ENCODE measurements at regions not wholly inside any gene's neighbourhood (a gene's known extent, or its start where the extent isn't known, plus 50 kb on each side); places are given as distances from the start of the nearest gene placed in this dataset.

DNA sequence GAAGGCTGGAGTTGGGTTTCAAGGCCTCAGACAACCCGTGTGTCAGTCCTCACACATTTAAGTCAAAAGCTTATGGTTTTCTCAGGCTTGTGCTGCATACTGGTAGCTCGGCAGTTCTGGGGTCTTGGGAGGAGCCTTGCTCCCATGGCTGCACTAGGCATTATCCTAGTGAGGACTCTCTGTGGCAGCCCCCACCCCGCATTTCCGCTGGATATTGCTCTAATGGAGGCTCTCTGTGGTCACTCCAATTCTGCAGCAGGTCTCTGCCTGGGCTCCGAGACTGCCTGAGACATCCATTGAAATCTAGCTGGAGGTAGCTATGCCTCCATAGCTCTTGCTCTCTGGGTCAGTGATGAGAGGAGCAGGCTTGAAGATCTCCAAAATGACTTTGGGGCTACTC lies 311.5 kb upstream of the PTGER4 start:
- H3K36me3 ChIP-seq (ENCODE audit: control insufficient read depth, insufficient read depth, low read length): no peaks in the 10 kb centered on the region
- TF ChIP-seq, protein P1, sequence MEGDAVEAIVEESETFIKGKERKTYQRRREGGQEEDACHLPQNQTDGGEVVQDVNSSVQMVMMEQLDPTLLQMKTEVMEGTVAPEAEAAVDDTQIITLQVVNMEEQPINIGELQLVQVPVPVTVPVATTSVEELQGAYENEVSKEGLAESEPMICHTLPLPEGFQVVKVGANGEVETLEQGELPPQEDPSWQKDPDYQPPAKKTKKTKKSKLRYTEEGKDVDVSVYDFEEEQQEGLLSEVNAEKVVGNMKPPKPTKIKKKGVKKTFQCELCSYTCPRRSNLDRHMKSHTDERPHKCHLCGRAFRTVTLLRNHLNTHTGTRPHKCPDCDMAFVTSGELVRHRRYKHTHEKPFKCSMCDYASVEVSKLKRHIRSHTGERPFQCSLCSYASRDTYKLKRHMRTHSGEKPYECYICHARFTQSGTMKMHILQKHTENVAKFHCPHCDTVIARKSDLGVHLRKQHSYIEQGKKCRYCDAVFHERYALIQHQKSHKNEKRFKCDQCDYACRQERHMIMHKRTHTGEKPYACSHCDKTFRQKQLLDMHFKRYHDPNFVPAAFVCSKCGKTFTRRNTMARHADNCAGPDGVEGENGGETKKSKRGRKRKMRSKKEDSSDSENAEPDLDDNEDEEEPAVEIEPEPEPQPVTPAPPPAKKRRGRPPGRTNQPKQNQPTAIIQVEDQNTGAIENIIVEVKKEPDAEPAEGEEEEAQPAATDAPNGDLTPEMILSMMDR (IDR thresholded peaks at IDR 0.05; ENCODE audit: insufficient read depth, low read length, poor library complexity, severe bottlenecking): no peak
- no peak for DNase-seq (ENCODE audit: low read depth)
- H3K27me3 ChIP-seq (ENCODE audit: control insufficient read depth, insufficient read depth, low read length): no peaks in the 10 kb centered on the region
- H3K4me3 ChIP-seq (ENCODE audit: low read depth, low read length): no peak overlapping the region

DNA sequence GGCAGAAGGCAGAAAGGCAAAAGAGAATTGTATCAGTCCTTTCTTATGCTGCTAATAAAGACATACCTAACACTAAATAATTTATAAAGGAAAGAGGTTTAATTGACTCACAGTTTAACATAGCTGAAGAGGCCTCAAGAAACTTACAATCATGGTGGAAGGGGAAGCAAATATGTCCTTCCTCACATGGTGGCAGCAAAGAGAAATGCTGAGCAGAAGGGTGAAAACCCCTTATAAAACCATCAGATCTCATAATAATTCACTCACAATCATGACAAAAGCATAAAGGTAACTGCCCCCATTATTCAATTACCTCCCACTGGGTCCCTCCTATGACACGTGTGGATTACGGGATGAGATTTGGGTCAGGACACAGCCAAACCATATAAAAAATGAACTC lies 312.5 kb upstream of the PTGER4 start:
- TF ChIP-seq, protein P1 (IDR thresholded peaks at IDR 0.05; ENCODE audit: insufficient read depth, low read length, poor library complexity, severe bottlenecking): peak; percentile 11
- Histone ChIP-seq H3K36me3 (ENCODE audit: control insufficient read depth, insufficient read depth, low read length) (no peaks in the 10 kb centered on the region), H3K27me3 (ENCODE audit: control insufficient read depth, insufficient read depth, low read length) (no peaks in the 10 kb centered on the region), H3K4me3 (ENCODE audit: low read depth, low read length) (no peak overlapping the region)
- DNase-seq (ENCODE audit: low read depth): no peak

DNA sequence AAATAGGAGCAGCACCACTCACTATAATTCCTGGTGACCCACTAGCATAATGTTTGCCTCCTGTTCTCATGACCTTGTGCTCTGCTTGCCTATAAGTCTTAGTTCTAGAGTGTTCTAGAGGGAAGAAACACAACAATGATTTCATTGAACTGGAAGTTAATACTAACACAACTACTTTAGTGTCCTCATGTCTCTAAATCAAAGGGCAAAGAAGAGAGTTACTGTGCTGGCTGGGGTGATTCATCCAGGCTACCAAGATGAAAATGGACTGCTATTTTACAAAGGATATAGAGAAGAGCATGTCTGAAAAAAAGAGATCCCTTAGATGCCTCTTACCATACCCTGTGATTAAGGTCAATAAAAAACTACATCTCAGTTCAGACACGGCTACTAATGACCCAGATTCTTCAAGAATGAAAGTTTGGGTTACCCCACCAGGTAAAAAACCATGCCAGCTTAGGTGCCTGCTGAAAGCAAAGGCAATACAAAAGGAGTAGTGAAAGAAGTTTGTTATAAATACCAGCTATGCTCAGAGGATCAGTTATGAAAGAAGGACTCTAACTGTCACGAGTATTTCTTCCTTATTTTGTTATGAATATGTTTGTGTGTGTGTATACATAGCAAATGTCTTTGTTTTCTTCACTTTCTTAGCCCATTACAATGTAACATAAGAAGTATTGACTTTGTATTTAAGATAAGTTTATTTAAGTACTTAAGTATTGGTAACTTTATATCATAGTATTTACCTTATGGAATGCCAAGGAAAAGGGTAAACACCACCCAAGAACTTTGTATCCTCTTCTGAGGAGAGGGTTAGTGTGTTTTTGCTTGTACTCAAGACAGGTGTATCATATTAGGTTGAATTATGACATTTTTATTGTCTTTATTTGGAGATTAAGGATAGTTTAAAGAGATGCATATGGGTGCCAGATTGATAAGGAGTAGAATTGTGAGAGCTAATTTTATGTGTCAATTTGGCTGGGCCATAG lies 314.1 kb upstream of the PTGER4 start:
- Histone ChIP-seq H3K27me3 (ENCODE audit: control insufficient read depth, insufficient read depth, low read length) (no peaks in the 10 kb centered on the region), H3K4me3 (ENCODE audit: low read depth, low read length) (no peak overlapping the region), H3K36me3 (ENCODE audit: control insufficient read depth, insufficient read depth, low read length) (no peaks in the 10 kb centered on the region)
- TF ChIP-seq, protein P1 (IDR thresholded peaks at IDR 0.05; ENCODE audit: insufficient read depth, low read length, poor library complexity, severe bottlenecking): no peak
- no peak for DNase-seq (ENCODE audit: low read depth)

DNA sequence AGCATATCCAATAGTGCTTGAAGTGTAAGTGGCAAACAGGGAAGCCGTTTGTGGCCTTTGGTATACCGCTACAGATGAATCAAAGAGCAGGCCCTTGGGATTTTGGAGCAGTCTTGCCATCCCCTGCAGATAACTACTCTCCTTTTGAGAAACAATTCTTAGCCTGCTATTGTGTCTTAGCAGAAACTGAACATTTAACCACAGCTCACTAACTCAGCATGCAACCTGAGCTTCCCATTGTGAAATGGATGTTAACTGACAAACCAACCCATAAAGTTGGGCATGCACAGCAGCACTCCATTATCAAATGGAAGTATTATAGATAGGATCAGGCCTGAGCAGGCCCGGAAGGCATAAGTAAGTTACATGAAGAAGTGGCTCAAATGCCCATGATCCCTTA lies 315.3 kb upstream of the PTGER4 start:
- Histone ChIP-seq H3K27me3 (ENCODE audit: control insufficient read depth, insufficient read depth, low read length) (no peaks in the 10 kb centered on the region), H3K36me3 (ENCODE audit: control insufficient read depth, insufficient read depth, low read length) (no peaks in the 10 kb centered on the region), H3K4me3 (ENCODE audit: low read depth, low read length) (no peak overlapping the region)
- TF ChIP-seq, protein P1 (IDR thresholded peaks at IDR 0.05; ENCODE audit: insufficient read depth, low read length, poor library complexity, severe bottlenecking): no peak
- no peak for DNase-seq (ENCODE audit: low read depth)

DNA sequence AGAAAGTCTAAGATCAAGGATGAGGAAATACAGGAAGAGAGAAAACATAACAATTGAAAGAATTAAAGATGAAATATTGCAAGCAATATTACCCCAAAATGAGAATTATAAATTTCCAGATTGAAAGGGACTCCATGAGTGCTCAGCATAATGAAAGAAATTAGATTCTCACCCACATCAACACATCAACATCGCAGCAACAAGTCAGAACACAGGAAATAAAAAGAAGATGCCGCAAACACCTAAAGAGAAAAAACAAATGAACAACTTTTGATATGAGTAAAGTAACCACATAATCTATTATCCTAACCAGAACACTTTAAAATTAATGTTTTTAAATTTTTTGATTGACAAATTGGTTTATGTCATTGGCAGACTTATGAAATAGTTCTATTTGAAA lies 318.3 kb upstream of the PTGER4 start:
- Histone ChIP-seq H3K27me3 (ENCODE audit: control insufficient read depth, insufficient read depth, low read length) (no peaks in the 10 kb centered on the region), H3K4me3 (ENCODE audit: low read depth, low read length) (no peak overlapping the region), H3K36me3 (ENCODE audit: control insufficient read depth, insufficient read depth, low read length) (no peaks in the 10 kb centered on the region)
- TF ChIP-seq, protein P1 (IDR thresholded peaks at IDR 0.05; ENCODE audit: insufficient read depth, low read length, poor library complexity, severe bottlenecking): no peak
- no peak for DNase-seq (ENCODE audit: low read depth)

Measured in kidney epithelial cell (primary cell).